ENCODE measurements at regions not wholly inside any gene's neighbourhood (a gene's known extent, or its start where the extent isn't known, plus 50 kb on each side); places are given as distances from the start of the nearest gene placed in this dataset.

- in situ Hi-C loops (cut with HindIII; ENCODE audit: low pct_unique_long_range_greater_than_20kb, low sequenced_read_pairs), result no loop called here
- no peak for DNase-seq (ENCODE audit: low read depth)
Measured at GRCh38 chr7:86243171-86243570, 400.5 kb upstream of the GRM3 start.

GRCh38 chr7:86226191-86226590 is 417.5 kb upstream of the GRM3 start:
- DNase-seq (ENCODE audit: low read depth), result no peak
- in situ Hi-C loops (cut with HindIII; ENCODE audit: low pct_unique_long_range_greater_than_20kb, low sequenced_read_pairs), result no loop called here

- in situ Hi-C loops (cut with HindIII; ENCODE audit: low pct_unique_long_range_greater_than_20kb, low sequenced_read_pairs), result no loop called here
- DNase-seq (ENCODE audit: low read depth), result no peak
Measured at GRCh38 chr7:86222806-86223205, 420.9 kb upstream of the GRM3 start.

GRCh38 chr7:86214734-86215133 is 429.0 kb upstream of the GRM3 start:
- in situ Hi-C loops (cut with HindIII; ENCODE audit: low pct_unique_long_range_greater_than_20kb, low sequenced_read_pairs), result no loop called here

DNA sequence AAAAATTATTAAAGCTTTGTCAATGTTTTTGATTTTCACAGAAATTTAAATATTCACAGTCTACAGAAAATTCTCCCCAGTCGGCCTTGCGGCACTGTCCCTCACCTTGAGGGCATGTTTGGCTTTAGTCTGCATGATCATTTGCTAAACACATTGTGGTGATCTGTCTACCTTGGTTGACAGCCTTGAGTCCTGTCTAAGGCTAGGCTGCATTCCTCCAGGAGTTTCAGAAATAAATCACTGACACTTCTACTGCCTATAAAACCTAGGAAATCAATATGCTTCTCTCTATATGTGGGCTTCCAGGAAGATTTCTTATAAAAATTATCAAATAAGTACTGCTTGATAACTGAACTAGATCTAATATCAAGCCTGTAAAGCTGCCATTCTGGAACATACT is 430.7 kb upstream of the GRM3 start:
- in situ Hi-C loops (cut with HindIII; ENCODE audit: low pct_unique_long_range_greater_than_20kb, low sequenced_read_pairs), result no loop called here

More at GRCh38 chr7:86214734-86215133, 429.0 kb upstream of the GRM3 start:
- no peak for DNase-seq (ENCODE audit: low read depth)

DNA sequence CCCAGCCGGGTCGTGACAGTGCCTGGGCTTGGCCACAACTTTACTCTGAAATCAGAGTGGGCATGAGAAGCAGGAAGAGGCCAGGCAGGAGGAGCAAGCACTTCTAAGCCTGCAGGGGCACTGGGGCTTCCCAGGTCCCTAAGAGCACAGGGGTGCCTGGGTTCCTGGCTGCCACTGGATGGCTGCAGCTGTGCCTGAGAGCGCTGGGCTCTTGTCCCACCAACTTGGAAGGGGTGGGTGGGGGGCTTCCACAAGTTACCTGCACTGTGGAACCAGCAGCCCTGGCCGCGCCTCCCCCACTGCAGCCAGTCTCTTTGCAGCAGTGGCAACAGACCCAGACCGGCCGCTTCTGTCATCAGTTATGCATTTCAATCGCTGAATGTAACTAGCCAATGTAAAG is 434.7 kb upstream of the GRM3 start:
- in situ Hi-C loops (cut with HindIII; ENCODE audit: low pct_unique_long_range_greater_than_20kb, low sequenced_read_pairs), result no loop called here
- DNase-seq (ENCODE audit: low read depth), result no peak

More for the DNA sequence above, 430.7 kb upstream of the GRM3 start:
- no peak for DNase-seq (ENCODE audit: low read depth)

GRCh38 chr7:86207740-86208139 is 436.0 kb upstream of the GRM3 start:
- in situ Hi-C loops (cut with HindIII; ENCODE audit: low pct_unique_long_range_greater_than_20kb, low sequenced_read_pairs), result no loop called here
- DNase-seq (ENCODE audit: low read depth), result no peak

DNA sequence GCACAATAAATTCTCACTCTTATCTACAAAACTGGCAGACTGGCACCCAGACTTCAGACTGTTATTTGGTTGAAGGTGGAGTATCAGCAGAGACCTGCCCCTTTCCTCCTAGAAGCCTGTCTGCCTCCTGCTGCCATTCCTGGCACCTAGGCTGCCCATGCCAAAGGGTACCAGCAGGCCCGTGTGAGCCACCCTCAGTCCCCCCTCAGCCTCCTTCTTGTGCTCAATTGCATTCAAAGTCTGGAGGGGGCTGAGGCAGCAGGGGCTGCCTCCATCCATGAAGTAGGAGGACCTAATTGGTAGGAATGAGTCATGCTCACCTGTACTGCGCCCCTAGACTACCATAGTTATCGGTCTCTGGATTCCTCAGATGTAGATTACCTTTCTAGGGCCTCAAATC is 440.9 kb upstream of the GRM3 start:
- DNase-seq (ENCODE audit: low read depth), result no peak
- in situ Hi-C loops (cut with HindIII; ENCODE audit: low pct_unique_long_range_greater_than_20kb, low sequenced_read_pairs), result no loop called here

DNA sequence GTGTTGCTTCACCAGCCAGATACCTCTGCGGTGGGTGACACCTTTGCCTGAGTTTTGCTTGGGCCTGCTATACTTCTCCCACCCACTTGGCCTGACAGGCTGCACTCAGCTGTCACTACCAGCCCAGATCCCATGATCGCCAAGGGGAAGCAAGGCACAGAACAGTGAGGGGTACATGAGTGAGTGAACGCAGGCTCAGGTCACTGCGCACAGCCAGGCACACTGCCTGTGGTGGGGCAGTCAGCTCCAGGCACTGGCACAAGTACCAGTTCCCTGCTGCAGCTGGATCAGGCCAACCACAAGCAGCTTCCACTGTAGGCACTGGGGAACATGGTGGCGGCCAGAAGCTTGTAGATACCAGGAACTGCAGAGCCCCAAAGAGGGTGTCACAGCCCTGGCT is 441.9 kb upstream of the GRM3 start:
- in situ Hi-C loops (cut with HindIII; ENCODE audit: low pct_unique_long_range_greater_than_20kb, low sequenced_read_pairs), result no loop called here
- DNase-seq (ENCODE audit: low read depth), result no peak

DNA sequence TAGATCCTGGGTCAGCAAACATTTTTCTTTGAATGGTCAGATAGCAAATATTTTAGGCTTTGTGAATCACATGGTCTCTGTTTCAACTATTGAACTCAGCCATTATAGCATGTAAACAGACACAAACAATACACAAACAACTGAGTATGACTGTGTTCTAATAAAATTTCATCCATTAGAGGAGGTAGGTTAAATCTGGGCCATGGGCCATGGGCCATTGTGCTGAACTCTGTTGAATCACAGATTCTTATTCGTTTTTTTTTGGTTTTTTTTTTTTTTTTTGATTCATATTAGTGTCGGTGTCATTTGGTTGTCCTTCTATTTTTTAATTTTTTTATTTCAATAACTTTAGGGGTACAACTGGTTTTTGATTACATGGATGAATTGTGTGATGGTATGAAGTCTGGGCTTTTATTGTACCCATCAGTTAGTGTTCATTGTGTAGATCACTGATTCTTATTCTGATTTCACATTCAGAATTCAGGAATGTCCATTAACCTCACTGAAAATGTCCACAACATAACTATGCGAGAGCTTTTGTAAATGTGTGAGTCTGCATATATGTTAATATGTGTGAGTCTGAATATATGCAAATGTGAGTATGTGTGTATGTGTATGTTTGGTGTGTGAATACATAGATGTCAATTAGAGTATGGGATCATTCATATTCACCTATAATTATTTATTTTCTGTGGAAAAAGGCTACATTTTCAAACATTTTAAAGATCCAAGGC is 443.7 kb upstream of the GRM3 start:
- DNase-seq (ENCODE audit: low read depth), result no peak
- in situ Hi-C loops (cut with HindIII; ENCODE audit: low pct_unique_long_range_greater_than_20kb, low sequenced_read_pairs), result no loop called here

DNA sequence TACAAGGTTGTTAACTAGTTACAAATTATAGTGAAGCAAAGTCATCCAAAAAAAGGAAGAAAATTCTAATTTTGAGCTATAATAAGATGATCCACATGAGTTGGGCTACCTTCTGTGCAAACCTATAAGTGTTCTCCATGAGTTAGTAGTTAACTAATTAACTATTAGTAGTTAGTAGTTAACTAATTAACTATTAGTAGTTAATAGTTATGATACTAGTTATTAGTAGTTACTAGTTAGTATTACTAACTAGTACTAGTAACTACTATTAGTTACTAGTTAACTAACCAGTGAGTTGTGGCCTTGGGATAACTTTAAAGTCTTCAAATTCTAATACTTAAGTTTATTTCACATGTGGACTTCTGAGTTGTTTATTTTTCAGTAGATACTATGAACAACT is 453.4 kb upstream of the GRM3 start:
- no peak for DNase-seq (ENCODE audit: low read depth)
- in situ Hi-C loops (cut with HindIII; ENCODE audit: low pct_unique_long_range_greater_than_20kb, low sequenced_read_pairs), result no loop called here

DNA sequence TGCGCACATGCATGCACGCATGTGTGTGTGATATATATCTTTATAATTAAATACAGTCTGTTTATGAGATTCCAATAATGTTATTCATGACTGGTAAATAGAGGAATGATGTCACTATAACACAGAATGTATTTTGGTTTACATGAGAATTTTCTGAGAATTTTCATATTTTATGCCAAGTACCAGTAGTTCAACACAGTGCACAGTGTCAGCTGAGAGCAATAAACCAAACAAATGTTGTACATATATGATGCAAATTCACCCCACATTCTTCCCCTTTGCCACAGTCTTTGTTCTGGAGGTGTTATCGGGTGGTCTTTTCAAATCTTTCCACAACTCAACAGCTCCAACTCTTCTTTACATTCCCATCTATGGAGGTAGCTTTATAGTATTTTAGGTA is 462.2 kb upstream of the GRM3 start:
- no peak for DNase-seq (ENCODE audit: low read depth)
- in situ Hi-C loops (cut with HindIII; ENCODE audit: low pct_unique_long_range_greater_than_20kb, low sequenced_read_pairs), result no loop called here

- in situ Hi-C loops (cut with HindIII; ENCODE audit: low pct_unique_long_range_greater_than_20kb, low sequenced_read_pairs), result no loop called here
- DNase-seq (ENCODE audit: low read depth), result no peak
Measured at GRCh38 chr7:86164827-86165226, 478.9 kb upstream of the GRM3 start.

DNA sequence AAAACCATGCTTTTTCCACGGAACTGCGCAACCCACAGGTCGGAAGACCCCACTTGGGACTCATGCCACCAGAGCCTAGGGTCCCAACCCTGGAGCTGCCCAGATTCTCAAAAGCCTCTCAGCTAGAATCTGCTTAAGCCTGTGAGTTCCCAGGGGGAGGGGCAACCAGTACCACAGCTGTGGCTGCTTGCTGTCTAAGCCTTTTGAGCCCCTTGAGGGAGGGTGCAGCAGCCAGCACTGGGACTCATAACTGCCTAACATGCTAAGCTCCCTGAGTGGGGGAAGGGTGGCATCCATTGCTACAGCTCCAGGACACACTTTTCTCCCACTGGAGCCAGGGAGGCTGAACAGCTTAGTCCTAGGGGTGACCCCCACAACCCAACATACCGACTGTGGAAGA is 485.6 kb upstream of the GRM3 start:
- no peak for DNase-seq (ENCODE audit: low read depth)
- in situ Hi-C loops (cut with HindIII; ENCODE audit: low pct_unique_long_range_greater_than_20kb, low sequenced_read_pairs), result no loop called here

DNA sequence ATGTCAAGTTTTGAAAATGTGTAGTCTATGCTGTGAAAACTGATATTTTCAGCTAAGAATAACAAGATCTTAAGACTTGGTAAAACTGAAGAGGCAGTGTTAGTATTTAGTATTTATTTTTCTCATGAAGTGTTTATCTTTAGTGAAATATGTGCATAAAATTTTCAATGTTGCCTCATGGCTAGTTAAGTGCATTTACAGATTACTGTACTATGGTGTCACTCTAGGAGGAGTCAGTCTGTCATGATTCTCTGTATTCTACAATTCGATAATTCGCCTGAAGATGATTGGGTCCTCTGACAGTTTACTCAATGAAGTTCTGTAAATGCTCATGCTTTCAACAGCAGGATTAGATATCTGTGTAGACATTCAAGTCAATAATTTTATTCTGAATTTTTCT is 488.1 kb upstream of the GRM3 start:
- in situ Hi-C loops (cut with HindIII; ENCODE audit: low pct_unique_long_range_greater_than_20kb, low sequenced_read_pairs), result no loop called here
- DNase-seq (ENCODE audit: low read depth), result no peak

GRCh38 chr7:86152926-86153325 is 490.8 kb upstream of the GRM3 start:
- no peak for DNase-seq (ENCODE audit: low read depth)

DNA sequence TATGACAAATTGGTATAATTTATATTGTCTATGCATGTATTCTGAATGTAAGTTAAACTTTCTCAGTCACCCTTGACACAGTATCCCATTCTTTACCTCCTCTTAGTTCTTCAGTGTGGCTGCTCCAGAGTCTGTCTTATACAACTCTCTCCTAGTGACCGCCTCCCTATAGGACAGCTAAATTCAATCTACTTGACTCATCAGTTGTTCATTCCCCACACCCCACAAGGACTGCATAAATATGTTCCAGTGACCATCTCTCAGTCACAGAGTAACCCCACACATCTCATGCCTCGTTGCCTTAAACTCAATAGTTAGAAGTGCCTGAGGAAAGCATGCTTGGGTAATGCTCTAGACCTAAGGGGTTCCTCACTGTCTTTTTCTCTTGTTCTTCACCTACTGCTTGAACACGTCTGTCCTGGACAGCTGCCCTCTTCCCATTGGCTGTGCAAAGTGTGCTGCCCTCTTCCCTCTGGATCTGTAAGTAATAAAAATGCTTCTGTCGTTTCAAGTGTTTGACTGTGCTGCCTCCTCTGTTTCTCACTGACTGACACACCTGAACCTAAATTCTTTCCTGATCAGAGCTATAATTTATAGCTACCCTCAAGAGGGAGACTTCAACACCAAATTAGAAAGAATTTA is 494.6 kb upstream of the GRM3 start:
- in situ Hi-C loops (cut with HindIII; ENCODE audit: low pct_unique_long_range_greater_than_20kb, low sequenced_read_pairs), result no loop called here
- DNase-seq (ENCODE audit: low read depth), result no peak

More at GRCh38 chr7:86152926-86153325, 490.8 kb upstream of the GRM3 start:
- in situ Hi-C loops (cut with HindIII; ENCODE audit: low pct_unique_long_range_greater_than_20kb, low sequenced_read_pairs), result no loop called here

GRCh38 chr7:86148501-86148900 is 495.2 kb upstream of the GRM3 start:
- in situ Hi-C loops (cut with HindIII; ENCODE audit: low pct_unique_long_range_greater_than_20kb, low sequenced_read_pairs), result no loop called here
- no peak for DNase-seq (ENCODE audit: low read depth)

- DNase-seq (ENCODE audit: low read depth), result no peak
- in situ Hi-C loops (cut with HindIII; ENCODE audit: low pct_unique_long_range_greater_than_20kb, low sequenced_read_pairs), result no loop called here
Measured at GRCh38 chr7:86137343-86137742, 506.4 kb upstream of the GRM3 start.

DNA sequence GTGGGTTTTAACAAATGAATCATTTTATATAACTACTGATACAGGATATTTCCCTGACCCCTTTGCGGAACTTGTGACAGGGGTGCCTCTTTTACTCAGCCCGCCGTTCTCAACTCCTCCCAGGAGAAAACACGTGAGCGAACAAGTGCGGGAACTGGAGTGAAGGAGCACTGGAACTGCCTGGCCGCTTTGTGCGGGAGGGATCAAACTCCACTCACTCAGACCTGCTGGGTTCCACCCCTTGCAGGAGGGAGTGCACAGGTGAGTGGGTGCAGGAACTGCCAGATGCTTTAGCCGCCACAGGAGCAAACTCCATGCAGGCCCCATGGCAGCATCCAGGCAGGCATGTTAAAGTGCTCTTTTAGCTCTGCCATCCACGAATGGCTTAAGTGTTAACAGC is 513.4 kb upstream of the GRM3 start:
- DNase-seq (ENCODE audit: low read depth), result no peak
- in situ Hi-C loops (cut with HindIII; ENCODE audit: low pct_unique_long_range_greater_than_20kb, low sequenced_read_pairs), result no loop called here

Measured in Caki2 (cell line).